HCT116 (cell line): ENCODE measurements at regions not wholly inside any gene's neighbourhood (a gene's known extent, or its start where the extent isn't known, plus 50 kb on each side); places are given as distances from the start of the nearest gene placed in this dataset.

Source experiments
- ATAC-seq: fragments of 200-7000 bp; cut with Tn5 transposase; 2 replicates; pipeline ENCODE4 v1.9.1; 2020; ENCODE audit warnings: mild to moderate bottlenecking, moderate library complexity
- BruUV-seq: library from RNA; stranded (reverse); fragments of 400-500 nt; replicated peaks from 2 replicates; lab custom pipeline; 2021; lab: Mats Ljungman, UMichigan
- CTCF ChIA-PET: fragments of 300-600 bp; sonication (Branson Sonifier 250); formaldehyde crosslinking; loops from one replicate; lab custom pipeline; 2021; ENCODE audit warnings: antibody characterized with exemption; lab: Charles Lee
- POLR2A ChIA-PET: fragments of 300-600, 350-600 bp; sonication (Branson Sonifier 250); formaldehyde crosslinking; loops from one replicate; lab custom pipeline; 2021; ENCODE audit warnings: antibody characterized with exemption; lab: Charles Lee
- RAD21 ChIA-PET, 2 experiments: fragments of 300-600 bp; sonication (Branson Sonifier 250); formaldehyde crosslinking; loops; one replicate each; lab custom pipeline; 2023; ENCODE audit warnings: low total read pairs in 2 of 2; ENCODE audit not compliant: uncharacterized antibody in 2 of 2, unreplicated experiment in 2 of 2, low non-redundant PET in 1 of 2; lab: Charles Lee
- DNase-seq: peaks from one replicate; pipeline ENCODE4 v3.0.0-alpha.2; 2010; ENCODE audit warnings: low read depth, low spot score
- H2AFZ ChIP-seq: fragments of 200-600 bp; shearing (Covaris generic), sonication (generic); 2 replicates; pipeline ENCODE4 v1.6.1; 2017; ENCODE audit warnings: low read depth, mixed run types, mixed read lengths, antibody characterized with exemption, low read length; ENCODE audit not compliant: poor library complexity, severe bottlenecking
- H3K27ac ChIP-seq: 2 replicates; pipeline ENCODE4 v1.5.1; 2012; ENCODE audit warnings: low read depth, low read length
- H3K27me3 ChIP-seq: fragments of 200-600 bp; sonication (generic); 2 replicates; pipeline ENCODE4 v1.6.1; 2016; ENCODE audit warnings: mixed run types, low read length, mixed read lengths; ENCODE audit not compliant: insufficient read depth
- H3K36me3 ChIP-seq, 2 experiments: fragments of 200-500 bp in 1 of 2; fragments of 200-600 bp in 1 of 2; sonication (Bioruptor generic) in 1 of 2; sonication (generic) in 1 of 2; 2 replicates each; pipeline versions ENCODE4 v1.5.1 to v1.6.1; 2014 to 2016; ENCODE audit warnings: low read length in 2 of 2, inconsistent platforms in 1 of 2, mixed read lengths in 1 of 2, mixed run types in 1 of 2; ENCODE audit not compliant: insufficient read depth in 2 of 2, control insufficient read depth in 1 of 2
- H3K4me1 ChIP-seq, 2 experiments: fragments of 200-600 bp in 1 of 2; sonication (generic) in 1 of 2; 2 replicates each; pipeline versions ENCODE4 v1.5.1 to v1.6.1; 2012 to 2017; ENCODE audit warnings: low read length in 2 of 2, inconsistent platforms in 1 of 2, mild to moderate bottlenecking in 1 of 2, mixed read lengths in 1 of 2, mixed run types in 1 of 2, moderate library complexity in 1 of 2; ENCODE audit not compliant: insufficient read depth in 2 of 2, control insufficient read depth in 1 of 2
- H3K4me2 ChIP-seq: fragments of 200-600 bp; sonication (generic); 2 replicates; pipeline ENCODE4 v1.6.1; 2017; ENCODE audit warnings: mixed run types, low read length, mixed read lengths
- H3K4me3 ChIP-seq, 2 experiments: fragments of 200-600 bp in 1 of 2; sonication (generic) in 1 of 2; replicated peaks in 1 of 2; 2 replicates each; pipeline ENCODE4 v1.5.1; 2011 to 2016; ENCODE audit warnings: low read length in 2 of 2, control low read depth in 1 of 2, low read depth in 1 of 2, mild to moderate bottlenecking in 1 of 2, mixed read lengths in 1 of 2, mixed run types in 1 of 2
- H3K79me2 ChIP-seq: fragments of 200-600 bp; sonication (generic); 2 replicates; pipeline ENCODE4 v1.6.1; 2017; ENCODE audit warnings: mild to moderate bottlenecking, mixed run types, low read length, moderate library complexity, mixed read lengths; ENCODE audit not compliant: insufficient read depth
- H3K9ac ChIP-seq: fragments of 200-600 bp; sonication (generic); 2 replicates; pipeline ENCODE4 v1.6.1; 2016; ENCODE audit warnings: low read length, mixed read lengths
- H3K9me2 ChIP-seq: fragments of 200-600 bp; sonication (generic), shearing (Covaris generic); 2 replicates; pipeline ENCODE4 v1.6.1; 2017; ENCODE audit warnings: mixed run types, mild to moderate bottlenecking, moderate library complexity; ENCODE audit not compliant: insufficient read depth
- H3K9me3 ChIP-seq, 2 experiments: fragments of 200-500 bp in 1 of 2; fragments of 200-600 bp in 1 of 2; sonication (Bioruptor generic) in 1 of 2; sonication (generic) in 1 of 2; 2 replicates each; pipeline ENCODE4 v1.6.1; 2014 to 2017; ENCODE audit warnings: low read length in 2 of 2, mixed read lengths in 2 of 2, inconsistent platforms in 1 of 2, low read depth in 1 of 2, mild to moderate bottlenecking in 1 of 2, mixed run types in 1 of 2, moderate library complexity in 1 of 2; ENCODE audit not compliant: control insufficient read depth in 1 of 2, insufficient read depth in 1 of 2
- H4K20me1 ChIP-seq: fragments of 200-600 bp; sonication (generic), shearing (Covaris generic); 2 replicates; pipeline ENCODE4 v1.6.1; 2017; ENCODE audit warnings: mixed run types, mild to moderate bottlenecking, moderate library complexity; ENCODE audit not compliant: insufficient read depth
- ATF3 ChIP-seq: IDR thresholded peaks from 2 replicates; pipeline ENCODE4 v1.6.1; 2012
- CBX3 ChIP-seq: IDR thresholded peaks from 2 replicates; pipeline ENCODE4 v1.6.1; 2012; ENCODE audit warnings: low read depth
- CEBPB ChIP-seq: IDR thresholded peaks from 2 replicates; pipeline ENCODE4 v1.6.1; 2012; ENCODE audit warnings: low read depth
- ELF1 ChIP-seq: IDR thresholded peaks from 2 replicates; pipeline ENCODE4 v1.6.1; 2012; ENCODE audit warnings: low read depth, borderline replicate concordance
- EZH2 ChIP-seq: fragments of 200-600 bp; sonication (generic); IDR thresholded peaks from 2 replicates; pipeline ENCODE4 v1.6.1; 2017; ENCODE audit warnings: antibody characterized with exemption, mixed run types
- EZH2phosphoT487 ChIP-seq: fragments of 200-600 bp; IDR thresholded peaks from 2 replicates; pipeline ENCODE4 v1.6.1; 2018; ENCODE audit warnings: antibody characterized with exemption, borderline replicate concordance
- FOSL1 ChIP-seq: IDR thresholded peaks from 2 replicates; pipeline ENCODE4 v1.6.1; 2012; ENCODE audit warnings: low read depth
- MAX ChIP-seq: IDR thresholded peaks from 2 replicates; pipeline ENCODE4 v1.6.1; 2012
- POLR2A ChIP-seq: IDR thresholded peaks from 2 replicates; pipeline ENCODE4 v1.7.0; 2011; ENCODE audit warnings: borderline replicate concordance; ENCODE audit not compliant: insufficient read depth, insufficient read length; ENCODE audit errors: extremely low read depth
- REST ChIP-seq: IDR thresholded peaks from 2 replicates; pipeline ENCODE4 v1.6.1; 2012; ENCODE audit warnings: low read depth
- SIN3A ChIP-seq: IDR thresholded peaks from 2 replicates; pipeline ENCODE4 v1.6.1; 2012; ENCODE audit warnings: low read depth
- SRF ChIP-seq: IDR thresholded peaks from 2 replicates; pipeline ENCODE4 v1.6.1; 2012; ENCODE audit warnings: low read depth
- TCF7L2 ChIP-seq: IDR thresholded peaks from 2 replicates; pipeline ENCODE4 v1.7.0; 2011; ENCODE audit warnings: borderline replicate concordance, inconsistent platforms; ENCODE audit not compliant: insufficient read depth, insufficient read length; ENCODE audit errors: extremely low read depth
- YY1 ChIP-seq: IDR thresholded peaks from 2 replicates; pipeline ENCODE4 v1.6.1; 2011; ENCODE audit warnings: low read length, low read depth, moderate library complexity, mild to moderate bottlenecking; ENCODE audit not compliant: insufficient replicate concordance; ENCODE audit errors: extremely low read depth
- ZFX ChIP-seq: fragments of 450-650 bp; IDR thresholded peaks from 2 replicates; pipeline ENCODE4 v1.6.1; 2017
- ZNF274 ChIP-seq: fragments of 200-500 bp; sonication (Bioruptor generic); IDR thresholded peaks from 2 replicates; pipeline ENCODE4 v1.6.1; 2014; ENCODE audit warnings: mild to moderate bottlenecking, low read depth, low read length, inconsistent platforms
- intact Hi-C: fragments of 100-400 bp; cut with micrococcal nuclease; formaldehyde crosslinking; loops from 2 replicates; pipeline ENCODE4 v1.10.0; 2022
- TF ChIP-seq, protein P1 (sequence below), 3 experiments: fragments of 200-600 bp in 1 of 3; sonication (generic) in 1 of 3; IDR thresholded peaks in 2 of 3; conservative IDR thresholded peaks in 1 of 3; 2 replicates each; pipeline ENCODE4 v1.5.1; 2012 to 2017; ENCODE audit warnings: low read depth in 2 of 3, low read length in 2 of 3, antibody characterized with exemption in 1 of 3, borderline replicate concordance in 1 of 3, control low read depth in 1 of 3, mild to moderate bottlenecking in 1 of 3, mixed read lengths in 1 of 3, mixed run types in 1 of 3, moderate library complexity in 1 of 3; ENCODE audit not compliant: insufficient read depth in 1 of 3

GRCh38 chr1:88150330-88150729, 533.7 kb upstream of the PKN2 start:
- intact Hi-C loops = no loop called here
- H3K4me1 ChIP-seq = no peaks in the 10 kb centered on the region
- DNase-seq (no peak), ATAC-seq (no peak)
- CTCF ChIA-PET = interaction anchor here (1.3 kb wide), 1 partner anchor 30 kb away, joined by 3 read pairs; no protein-coding TSS in a partner anchor
- H3K9me3 ChIP-seq = no peaks in the 10 kb centered on the region
- H3K36me3 ChIP-seq = no peaks in the 10 kb centered on the region
- H3K27me3 ChIP-seq = no peaks in the 10 kb centered on the region
- no TSS peak for BruUV-seq
- no peak overlapping the region for H2AFZ ChIP-seq
- no peak overlapping the region for H3K4me3 ChIP-seq
- TF ChIP-seq SRF = no peak
- TF ChIP-seq YY1 = no peak
- TF ChIP-seq, protein P1, sequence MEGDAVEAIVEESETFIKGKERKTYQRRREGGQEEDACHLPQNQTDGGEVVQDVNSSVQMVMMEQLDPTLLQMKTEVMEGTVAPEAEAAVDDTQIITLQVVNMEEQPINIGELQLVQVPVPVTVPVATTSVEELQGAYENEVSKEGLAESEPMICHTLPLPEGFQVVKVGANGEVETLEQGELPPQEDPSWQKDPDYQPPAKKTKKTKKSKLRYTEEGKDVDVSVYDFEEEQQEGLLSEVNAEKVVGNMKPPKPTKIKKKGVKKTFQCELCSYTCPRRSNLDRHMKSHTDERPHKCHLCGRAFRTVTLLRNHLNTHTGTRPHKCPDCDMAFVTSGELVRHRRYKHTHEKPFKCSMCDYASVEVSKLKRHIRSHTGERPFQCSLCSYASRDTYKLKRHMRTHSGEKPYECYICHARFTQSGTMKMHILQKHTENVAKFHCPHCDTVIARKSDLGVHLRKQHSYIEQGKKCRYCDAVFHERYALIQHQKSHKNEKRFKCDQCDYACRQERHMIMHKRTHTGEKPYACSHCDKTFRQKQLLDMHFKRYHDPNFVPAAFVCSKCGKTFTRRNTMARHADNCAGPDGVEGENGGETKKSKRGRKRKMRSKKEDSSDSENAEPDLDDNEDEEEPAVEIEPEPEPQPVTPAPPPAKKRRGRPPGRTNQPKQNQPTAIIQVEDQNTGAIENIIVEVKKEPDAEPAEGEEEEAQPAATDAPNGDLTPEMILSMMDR (IDR thresholded peaks at IDR 0.05 in 2 of 3, conservative IDR thresholded peaks at IDR 0.05 in 1 of 3; ENCODE audit: borderline replicate concordance in 1 of 3, insufficient read depth in 1 of 3, low read depth in 2 of 3, low read length in 2 of 3) = no peak
- no peak for TF ChIP-seq TCF7L2
- TF ChIP-seq SIN3A = no peak
- TF ChIP-seq ATF3 = no peak
- TF ChIP-seq ZNF274 = no peak
- no peak for TF ChIP-seq FOSL1
- TF ChIP-seq EZH2 = no peak
- TF ChIP-seq POLR2A = no peak
- TF ChIP-seq REST = no peak
- TF ChIP-seq MAX = no peak
- no peak for TF ChIP-seq ZFX
- no peak for TF ChIP-seq CBX3
- no peak for TF ChIP-seq EZH2phosphoT487
- TF ChIP-seq ELF1 = no peak
- no peak for TF ChIP-seq CEBPB
- no peaks in the 10 kb centered on the region; the same call in 1 of the 2 replicates for H3K9me2 ChIP-seq
- POLR2A ChIA-PET = no interaction called here
- no peak overlapping the region for H3K27ac ChIP-seq
- no peaks in the 10 kb centered on the region for H4K20me1 ChIP-seq
- H3K9ac ChIP-seq = no peak overlapping the region
- no peaks in the 10 kb centered on the region for H3K79me2 ChIP-seq
- RAD21 ChIA-PET = no interaction called here
- H3K4me2 ChIP-seq = no peak overlapping the region
